Loucy (cell line): ENCODE measurements at regions not wholly inside any gene's neighbourhood (a gene's known extent, or its start where the extent isn't known, plus 50 kb on each side); places are given as distances from the start of the nearest gene placed in this dataset.

ENCODE experiments used
- H2AFZ ChIP-seq: fragments of 200-600 bp; sonication (generic); 2 replicates; pipeline ENCODE4 v1.6.0; 2016; ENCODE audit warnings: antibody characterized with exemption, mild to moderate bottlenecking, low read length, moderate library complexity
- H3F3A ChIP-seq: fragments of 200-600 bp; 2 replicates; pipeline ENCODE4 v1.6.0; 2016; ENCODE audit warnings: antibody characterized with exemption, low read depth, mild to moderate bottlenecking
- H3K27me3 ChIP-seq: fragments of 200-600 bp; sonication (generic); 2 replicates; pipeline ENCODE4 v1.6.1; 2014; ENCODE audit warnings: low read length, mild to moderate bottlenecking; ENCODE audit not compliant: insufficient read depth, poor library complexity, severe bottlenecking
- H3K36me3 ChIP-seq: fragments of 200-600 bp; sonication (generic); 2 replicates; pipeline ENCODE4 v1.6.1; 2016; ENCODE audit warnings: low read length; ENCODE audit not compliant: insufficient read depth
- H3K4me1 ChIP-seq: fragments of 200-600 bp; sonication (generic); 2 replicates; pipeline ENCODE4 v1.5.1; 2014; ENCODE audit warnings: low read length, mild to moderate bottlenecking; ENCODE audit not compliant: insufficient read depth, poor library complexity, severe bottlenecking
- H3K4me2 ChIP-seq: fragments of 200-600 bp; sonication (generic); 2 replicates; pipeline ENCODE4 v1.6.0; 2014; ENCODE audit warnings: antibody characterized with exemption, low read length, low read depth, mild to moderate bottlenecking; ENCODE audit not compliant: poor library complexity, severe bottlenecking
- H3K4me3 ChIP-seq: fragments of 200-600 bp; sonication (generic); 2 replicates; pipeline ENCODE4 v1.5.1; 2014; ENCODE audit warnings: low read length, mild to moderate bottlenecking, mixed read lengths; ENCODE audit not compliant: poor library complexity, severe bottlenecking
- H3K79me2 ChIP-seq: fragments of 200-600 bp; sonication (generic); 2 replicates; pipeline ENCODE4 v1.6.1; 2014; ENCODE audit warnings: low read length; ENCODE audit not compliant: insufficient read depth
- H3K9ac ChIP-seq: fragments of 200-600 bp; sonication (generic); 2 replicates; pipeline ENCODE4 v1.6.0; 2014; ENCODE audit warnings: mild to moderate bottlenecking, low read depth, low read length, moderate library complexity; ENCODE audit not compliant: poor library complexity, severe bottlenecking
- H3K9me2 ChIP-seq: fragments of 200-600 bp; sonication (generic); replicated peaks from 2 replicates; pipeline ENCODE4 v1.6.1; 2016; ENCODE audit warnings: low read depth, low read length, mixed read lengths
- H3K9me3 ChIP-seq: fragments of 200-600 bp; sonication (generic); 2 replicates; pipeline ENCODE4 v1.6.1; 2014; ENCODE audit warnings: mild to moderate bottlenecking, antibody characterized with exemption, low read length, low read depth; ENCODE audit not compliant: insufficient read depth
- H4K20me1 ChIP-seq: fragments of 200-600 bp; sonication (generic); 2 replicates; pipeline ENCODE4 v1.6.0; 2014; ENCODE audit warnings: antibody characterized with exemption, low read length, mild to moderate bottlenecking; ENCODE audit not compliant: insufficient read depth, poor library complexity, severe bottlenecking
- CTCF ChIP-seq: fragments of 200-600 bp; sonication (generic); conservative IDR thresholded peaks from 2 replicates; pipeline ENCODE4 v1.5.1; 2014; ENCODE audit warnings: mild to moderate bottlenecking, antibody characterized with exemption, low read length
- EZH2phosphoT487 ChIP-seq: fragments of 200-600 bp; IDR thresholded peaks from 2 replicates; pipeline ENCODE4 v1.6.1; 2018; ENCODE audit warnings: antibody characterized with exemption, mild to moderate bottlenecking, moderate library complexity, borderline replicate concordance

- TF ChIP-seq EZH2phosphoT487, result no peak
- TF ChIP-seq CTCF, result no peak
- H3K9me3 ChIP-seq, result no peaks in the 10 kb centered on the region
- H3K4me3 ChIP-seq, result no peak overlapping the region
- no peaks in the 10 kb centered on the region for H3K4me1 ChIP-seq
- H2AFZ ChIP-seq, result no peak overlapping the region
- no peak overlapping the region for H3K9ac ChIP-seq
- no peaks in the 10 kb centered on the region for H3F3A ChIP-seq
- H3K79me2 ChIP-seq, result no peaks in the 10 kb centered on the region
- no peaks in the 10 kb centered on the region for H4K20me1 ChIP-seq
- no peak overlapping the region for H3K4me2 ChIP-seq
- no peaks in the 10 kb centered on the region for H3K36me3 ChIP-seq
- no peaks in the 10 kb centered on the region for H3K9me2 ChIP-seq
- H3K27me3 ChIP-seq, result no peaks in the 10 kb centered on the region
These were observed 81.0 kb upstream of the LRRC55 start for GRCh38 chr11:57100638-57101331.

- no peak overlapping the region for H3K4me3 ChIP-seq
- H3K4me2 ChIP-seq, result no peak overlapping the region
- H3K9me2 ChIP-seq, result no peaks in the 10 kb centered on the region
- TF ChIP-seq EZH2phosphoT487 (no peak), CTCF (no peak)
- H3K36me3 ChIP-seq, result no peaks in the 10 kb centered on the region
- H4K20me1 ChIP-seq, result no peaks in the 10 kb centered on the region
- H3K4me1 ChIP-seq, result no peaks in the 10 kb centered on the region
- H3K9me3 ChIP-seq, result no peaks in the 10 kb centered on the region
- no peak overlapping the region for H3K9ac ChIP-seq
- no peaks in the 10 kb centered on the region for H3F3A ChIP-seq
- H3K79me2 ChIP-seq, result no peaks in the 10 kb centered on the region
- no peak overlapping the region for H2AFZ ChIP-seq
- no peaks in the 10 kb centered on the region for H3K27me3 ChIP-seq
These were observed 77.7 kb upstream of the LRRC55 start for GRCh38 chr11:57103899-57104605.

GRCh38 chr11:57109331-57109730, 72.4 kb upstream of the LRRC55 start:
- TF ChIP-seq EZH2phosphoT487 (no peak), CTCF (no peak)
- Histone ChIP-seq H3K9me2 (no peaks in the 10 kb centered on the region), H4K20me1 (no peaks in the 10 kb centered on the region)

More at GRCh38 chr11:57109331-57109730, 72.4 kb upstream of the LRRC55 start:
- Histone ChIP-seq H3K9ac (no peak overlapping the region), H2AFZ (no peak overlapping the region), H3K9me3 (no peaks in the 10 kb centered on the region), H3K4me2 (no peak overlapping the region), H3K79me2 (no peaks in the 10 kb centered on the region), H3K27me3 (no peaks in the 10 kb centered on the region), H3F3A (no peaks in the 10 kb centered on the region), H3K4me3 (no peak overlapping the region), H3K4me1 (no peaks in the 10 kb centered on the region), H3K36me3 (no peaks in the 10 kb centered on the region)
